ENCODE measurements at regions not wholly inside any gene's neighbourhood (a gene's known extent, or its start where the extent isn't known, plus 50 kb on each side); places are given as distances from the start of the nearest gene placed in this dataset.

- TF ChIP-seq, protein P1, sequence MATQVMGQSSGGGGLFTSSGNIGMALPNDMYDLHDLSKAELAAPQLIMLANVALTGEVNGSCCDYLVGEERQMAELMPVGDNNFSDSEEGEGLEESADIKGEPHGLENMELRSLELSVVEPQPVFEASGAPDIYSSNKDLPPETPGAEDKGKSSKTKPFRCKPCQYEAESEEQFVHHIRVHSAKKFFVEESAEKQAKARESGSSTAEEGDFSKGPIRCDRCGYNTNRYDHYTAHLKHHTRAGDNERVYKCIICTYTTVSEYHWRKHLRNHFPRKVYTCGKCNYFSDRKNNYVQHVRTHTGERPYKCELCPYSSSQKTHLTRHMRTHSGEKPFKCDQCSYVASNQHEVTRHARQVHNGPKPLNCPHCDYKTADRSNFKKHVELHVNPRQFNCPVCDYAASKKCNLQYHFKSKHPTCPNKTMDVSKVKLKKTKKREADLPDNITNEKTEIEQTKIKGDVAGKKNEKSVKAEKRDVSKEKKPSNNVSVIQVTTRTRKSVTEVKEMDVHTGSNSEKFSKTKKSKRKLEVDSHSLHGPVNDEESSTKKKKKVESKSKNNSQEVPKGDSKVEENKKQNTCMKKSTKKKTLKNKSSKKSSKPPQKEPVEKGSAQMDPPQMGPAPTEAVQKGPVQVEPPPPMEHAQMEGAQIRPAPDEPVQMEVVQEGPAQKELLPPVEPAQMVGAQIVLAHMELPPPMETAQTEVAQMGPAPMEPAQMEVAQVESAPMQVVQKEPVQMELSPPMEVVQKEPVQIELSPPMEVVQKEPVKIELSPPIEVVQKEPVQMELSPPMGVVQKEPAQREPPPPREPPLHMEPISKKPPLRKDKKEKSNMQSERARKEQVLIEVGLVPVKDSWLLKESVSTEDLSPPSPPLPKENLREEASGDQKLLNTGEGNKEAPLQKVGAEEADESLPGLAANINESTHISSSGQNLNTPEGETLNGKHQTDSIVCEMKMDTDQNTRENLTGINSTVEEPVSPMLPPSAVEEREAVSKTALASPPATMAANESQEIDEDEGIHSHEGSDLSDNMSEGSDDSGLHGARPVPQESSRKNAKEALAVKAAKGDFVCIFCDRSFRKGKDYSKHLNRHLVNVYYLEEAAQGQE (IDR thresholded peaks at IDR 0.05; ENCODE audit: low read depth, low read length) = no peak
- TF ChIP-seq SMC3 (IDR thresholded peaks at IDR 0.05; ENCODE audit: borderline replicate concordance, low read length) = no peak
- TF ChIP-seq POLR2A (IDR thresholded peaks at IDR 0.05; ENCODE audit: low read depth, low read length) = no peak
- no peak for TF ChIP-seq CREB1 (IDR thresholded peaks at IDR 0.05; ENCODE audit: low read depth)
- TF ChIP-seq STAT1 (conservative IDR thresholded peaks at IDR 0.05) = no peak
- TF ChIP-seq, protein P2, sequence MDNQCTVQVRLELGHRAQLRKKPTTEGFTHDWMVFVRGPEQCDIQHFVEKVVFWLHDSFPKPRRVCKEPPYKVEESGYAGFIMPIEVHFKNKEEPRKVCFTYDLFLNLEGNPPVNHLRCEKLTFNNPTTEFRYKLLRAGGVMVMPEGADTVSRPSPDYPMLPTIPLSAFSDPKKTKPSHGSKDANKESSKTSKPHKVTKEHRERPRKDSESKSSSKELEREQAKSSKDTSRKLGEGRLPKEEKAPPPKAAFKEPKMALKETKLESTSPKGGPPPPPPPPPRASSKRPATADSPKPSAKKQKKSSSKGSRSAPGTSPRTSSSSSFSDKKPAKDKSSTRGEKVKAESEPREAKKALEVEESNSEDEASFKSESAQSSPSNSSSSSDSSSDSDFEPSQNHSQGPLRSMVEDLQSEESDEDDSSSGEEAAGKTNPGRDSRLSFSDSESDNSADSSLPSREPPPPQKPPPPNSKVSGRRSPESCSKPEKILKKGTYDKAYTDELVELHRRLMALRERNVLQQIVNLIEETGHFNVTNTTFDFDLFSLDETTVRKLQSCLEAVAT (IDR thresholded peaks at IDR 0.05) = no peak
- TF ChIP-seq, protein P3, sequence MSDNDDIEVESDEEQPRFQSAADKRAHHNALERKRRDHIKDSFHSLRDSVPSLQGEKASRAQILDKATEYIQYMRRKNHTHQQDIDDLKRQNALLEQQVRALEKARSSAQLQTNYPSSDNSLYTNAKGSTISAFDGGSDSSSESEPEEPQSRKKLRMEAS (IDR thresholded peaks at IDR 0.05; ENCODE audit: low read depth, low read length) = no peak
These were observed 111.5 kb upstream of the PHYHIPL start for GRCh38 chr10:59064759-59065539.

All from GM12878 (cell line).